Spinal cord (tissue), 9 donors: ENCODE measurements at regions not wholly inside any gene's neighbourhood (a gene's known extent, or its start where the extent isn't known, plus 50 kb on each side); places are given as distances from the start of the nearest gene placed in this dataset.
"Not testable (repeated sequence)": the region's sequence is repeated elsewhere in the genome, so short reads cannot be mapped to it uniquely, and the experiment has no call there.

Experiments used
- DNase-seq, 6 donors: peaks; one replicate each; pipeline versions ENCODE4 v3.0.0 to v3.0.0-alpha.2; 2013 to 2015; ENCODE audit warnings: low spot score in 6 of 6, low read depth in 4 of 6
- H3K27ac ChIP-seq: one replicate; pipeline ENCODE4 v1.5.1; 2013; ENCODE audit warnings: low read depth, low read length, control low read depth
- H3K27me3 ChIP-seq: one replicate; pipeline ENCODE4 v1.6.1; 2013; ENCODE audit warnings: low read length; ENCODE audit not compliant: control insufficient read depth, insufficient read depth
- H3K36me3 ChIP-seq: one replicate; pipeline ENCODE4 v1.6.1; 2013; ENCODE audit warnings: low read length; ENCODE audit not compliant: control insufficient read depth, insufficient read depth
- H3K4me1 ChIP-seq: one replicate; pipeline ENCODE4 v1.6.1; 2013; ENCODE audit warnings: low read length; ENCODE audit not compliant: control insufficient read depth, insufficient read depth
- H3K4me3 ChIP-seq: one replicate; pipeline ENCODE4 v1.5.1; 2013; ENCODE audit warnings: low read depth, low read length, control low read depth
- H3K9me3 ChIP-seq: one replicate; pipeline ENCODE4 v1.6.1; 2013; ENCODE audit warnings: low read length; ENCODE audit not compliant: control insufficient read depth, insufficient read depth
- whole genome bisulfite sequencing: methylation state at CpG from one replicate; pipeline ENCODE4 v1.1.5; 2013; ENCODE audit warnings: missing lambda C conversion rate; ENCODE audit not compliant: insufficient coverage; 5-methylcytosine and 5-hydroxymethylcytosine counted together
- donor health status: healthy.

- H3K27ac ChIP-seq = not testable (repeated sequence)
- 81% methylated on average over 22 of the region's 28 CpGs for WGBS
These were observed 171.9 kb downstream of the GALR1 start for GRCh38 chr18:77421546-77421945.

GRCh38 chr18:77422974-77423867 lies 173.6 kb downstream of the GALR1 start:
- Histone ChIP-seq H3K27me3 (no peaks in the 10 kb centered on the region), H3K4me1 (no peaks in the 10 kb centered on the region), H3K36me3 (no peaks in the 10 kb centered on the region), H3K4me3 (no peak overlapping the region), H3K27ac (no peak overlapping the region), H3K9me3 (no peaks in the 10 kb centered on the region)
- 31% methylated on average over 2 of the region's 7 CpGs for WGBS
- no peak for DNase-seq

More at GRCh38 chr18:77421546-77421945, 171.9 kb downstream of the GALR1 start:
- H3K4me3 ChIP-seq, H3K4me1 ChIP-seq, H3K27me3 ChIP-seq, DNase-seq, H3K9me3 ChIP-seq, H3K36me3 ChIP-seq: not testable (repeated sequence)

- no peaks in the 10 kb centered on the region for H3K36me3 ChIP-seq
- H3K27me3 ChIP-seq = no peaks in the 10 kb centered on the region
- no peaks in the 10 kb centered on the region for H3K4me1 ChIP-seq
- no peak overlapping the region for H3K27ac ChIP-seq
- no peaks in the 10 kb centered on the region for H3K9me3 ChIP-seq
- H3K4me3 ChIP-seq = no peak overlapping the region
- WGBS = no CpG with 5 or more reads among the region's 1 CpG
- DNase-seq = peak in 2 of 6 donors; percentile 4 to 77
These were observed 183.4 kb downstream of the GALR1 start for GRCh38 chr18:77433076-77433475.

- H3K27ac ChIP-seq = no peak overlapping the region
- no CpG with 5 or more reads among the region's 2 CpGs for WGBS
- no peak overlapping the region for H3K4me3 ChIP-seq
- no peak for DNase-seq
- H3K36me3 ChIP-seq = no peaks in the 10 kb centered on the region
- no peaks in the 10 kb centered on the region for H3K27me3 ChIP-seq
- no peaks in the 10 kb centered on the region for H3K9me3 ChIP-seq
- peaks cover 2% of the 10 kb centered on the region for H3K4me1 ChIP-seq
These were observed 190.2 kb downstream of the GALR1 start for GRCh38 chr18:77439888-77440287.

GRCh38 chr18:77442393-77442792 lies 192.7 kb downstream of the GALR1 start:
- H3K36me3 ChIP-seq = no peaks in the 10 kb centered on the region
- WGBS = 91% methylated on average over 6 of the region's 6 CpGs
- no peak for DNase-seq

GRCh38 chr18:77444385-77444784 lies 194.7 kb downstream of the GALR1 start:
- H3K27me3 ChIP-seq = no peaks in the 10 kb centered on the region
- H3K27ac ChIP-seq = no peak overlapping the region
- no peak for DNase-seq
- no peaks in the 10 kb centered on the region for H3K36me3 ChIP-seq
- 96% methylated on average over 5 of the region's 10 CpGs for WGBS
- no peaks in the 10 kb centered on the region for H3K9me3 ChIP-seq
- H3K4me3 ChIP-seq = no peak overlapping the region
- H3K4me1 ChIP-seq = peaks cover 2% of the 10 kb centered on the region

More at GRCh38 chr18:77442393-77442792, 192.7 kb downstream of the GALR1 start:
- Histone ChIP-seq H3K9me3 (no peaks in the 10 kb centered on the region), H3K4me1 (peaks cover 2% of the 10 kb centered on the region), H3K27me3 (no peaks in the 10 kb centered on the region), H3K27ac (no peak overlapping the region), H3K4me3 (no peak overlapping the region)

- H3K4me3 ChIP-seq = no peak overlapping the region
- no peak for DNase-seq
- no CpG with 5 or more reads among the region's 6 CpGs for WGBS
- no peaks in the 10 kb centered on the region for H3K9me3 ChIP-seq
- no peaks in the 10 kb centered on the region for H3K27me3 ChIP-seq
- no peaks in the 10 kb centered on the region for H3K36me3 ChIP-seq
- H3K4me1 ChIP-seq = no peaks in the 10 kb centered on the region
- no peak overlapping the region for H3K27ac ChIP-seq
These were observed 198.4 kb downstream of the GALR1 start for GRCh38 chr18:77448046-77448445.

GRCh38 chr18:77455004-77455403 lies 205.4 kb downstream of the GALR1 start:
- no peak overlapping the region for H3K27ac ChIP-seq

GRCh38 chr18:77457681-77458080 lies 208.0 kb downstream of the GALR1 start:
- Histone ChIP-seq H3K27ac (no peak overlapping the region), H3K4me1 (no peaks in the 10 kb centered on the region), H3K27me3 (no peaks in the 10 kb centered on the region), H3K36me3 (no peaks in the 10 kb centered on the region), H3K4me3 (no peak overlapping the region), H3K9me3 (no peaks in the 10 kb centered on the region)
- no CpG with 5 or more reads among the region's 3 CpGs for WGBS
- DNase-seq = peak in 2 of 6 donors; percentile 9 to 29

More at GRCh38 chr18:77455004-77455403, 205.4 kb downstream of the GALR1 start:
- H3K4me3 ChIP-seq = no peak overlapping the region
- no peaks in the 10 kb centered on the region for H3K36me3 ChIP-seq
- H3K27me3 ChIP-seq = no peaks in the 10 kb centered on the region
- no CpG with 5 or more reads among the region's 2 CpGs for WGBS
- no peaks in the 10 kb centered on the region for H3K9me3 ChIP-seq
- H3K4me1 ChIP-seq = no peaks in the 10 kb centered on the region
- no peak for DNase-seq
